ENCODE measurements at regions not wholly inside any gene's neighbourhood (a gene's known extent, or its start where the extent isn't known, plus 50 kb on each side); places are given as distances from the start of the nearest gene placed in this dataset.

DNA sequence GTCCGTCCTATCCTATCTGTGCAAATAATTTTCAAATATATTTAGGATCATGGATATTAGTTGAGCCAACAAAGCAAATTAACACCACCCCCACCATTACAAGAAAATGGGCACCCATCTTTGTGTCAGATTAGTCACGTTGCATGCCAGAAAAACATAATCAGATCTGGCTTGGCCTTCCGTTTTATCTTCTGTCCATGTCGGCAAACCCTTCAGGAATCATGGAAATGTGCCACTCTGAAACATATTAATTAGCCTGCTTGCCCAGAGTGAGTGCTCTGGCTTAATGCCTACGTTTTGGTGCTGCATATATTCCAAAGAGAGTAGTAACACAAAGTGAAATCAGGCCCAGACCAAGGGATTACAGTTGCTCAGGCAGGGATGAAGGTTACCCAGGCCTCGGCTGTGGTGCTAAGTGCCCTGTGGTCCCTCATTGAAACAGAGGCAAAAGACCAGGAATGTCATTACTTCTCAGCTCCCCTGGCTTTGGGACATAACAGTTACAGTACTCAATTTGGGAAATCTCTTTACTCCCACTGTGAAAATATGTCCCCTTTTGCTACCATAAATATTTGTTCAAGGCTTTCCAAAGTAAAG lies 154.0 kb upstream of the LSM8 start:
- no peak for DNase-seq (ENCODE audit: low read depth)

DNA sequence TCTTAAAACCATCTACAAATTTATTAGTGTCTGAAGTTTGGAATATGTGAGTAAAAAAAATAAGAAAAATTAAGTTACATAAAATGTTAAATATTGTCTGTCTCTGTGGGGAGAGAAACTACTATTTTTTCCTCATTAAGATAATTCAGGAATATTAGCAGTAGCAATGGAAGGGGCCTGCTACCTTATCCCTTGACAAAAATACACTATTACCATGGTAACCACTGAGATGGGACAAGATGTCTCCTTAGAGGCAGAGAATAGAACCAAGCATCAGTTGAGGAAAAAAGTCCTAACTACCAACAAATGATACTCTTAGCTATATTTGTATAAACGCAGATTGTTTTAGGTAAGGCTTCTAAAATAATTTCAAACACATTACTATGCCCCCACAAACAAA lies 150.7 kb upstream of the LSM8 start:
- TF ChIP-seq CTCF (conservative IDR thresholded peaks at IDR 0.05; ENCODE audit: control insufficient read depth, insufficient read depth, low read depth, low read length) = no peak
- H3K4me3 ChIP-seq (ENCODE audit: control insufficient read depth, low read depth, low read length) = no peak overlapping the region
- DNase-seq (ENCODE audit: low read depth) = no peak

More for the DNA sequence above, 154.0 kb upstream of the LSM8 start:
- TF ChIP-seq CTCF (conservative IDR thresholded peaks at IDR 0.05; ENCODE audit: control insufficient read depth, insufficient read depth, low read depth, low read length) = no peak
- H3K4me3 ChIP-seq (ENCODE audit: control insufficient read depth, low read depth, low read length) = no peak overlapping the region

GRCh38 chr7:118039963-118040489 lies 143.9 kb upstream of the LSM8 start:
- TF ChIP-seq CTCF (conservative IDR thresholded peaks at IDR 0.05; ENCODE audit: control insufficient read depth, insufficient read depth, low read depth, low read length) = no peak
- no peak overlapping the region for H3K4me3 ChIP-seq (ENCODE audit: control insufficient read depth, low read depth, low read length)
- no peak for DNase-seq (ENCODE audit: low read depth)

- no peak for TF ChIP-seq CTCF (conservative IDR thresholded peaks at IDR 0.05; ENCODE audit: control insufficient read depth, insufficient read depth, low read depth, low read length)
- no peak overlapping the region for H3K4me3 ChIP-seq (ENCODE audit: control insufficient read depth, low read depth, low read length)
- DNase-seq (ENCODE audit: low read depth) = no peak
Measured at GRCh38 chr7:118040562-118040961, 143.4 kb upstream of the LSM8 start.

DNA sequence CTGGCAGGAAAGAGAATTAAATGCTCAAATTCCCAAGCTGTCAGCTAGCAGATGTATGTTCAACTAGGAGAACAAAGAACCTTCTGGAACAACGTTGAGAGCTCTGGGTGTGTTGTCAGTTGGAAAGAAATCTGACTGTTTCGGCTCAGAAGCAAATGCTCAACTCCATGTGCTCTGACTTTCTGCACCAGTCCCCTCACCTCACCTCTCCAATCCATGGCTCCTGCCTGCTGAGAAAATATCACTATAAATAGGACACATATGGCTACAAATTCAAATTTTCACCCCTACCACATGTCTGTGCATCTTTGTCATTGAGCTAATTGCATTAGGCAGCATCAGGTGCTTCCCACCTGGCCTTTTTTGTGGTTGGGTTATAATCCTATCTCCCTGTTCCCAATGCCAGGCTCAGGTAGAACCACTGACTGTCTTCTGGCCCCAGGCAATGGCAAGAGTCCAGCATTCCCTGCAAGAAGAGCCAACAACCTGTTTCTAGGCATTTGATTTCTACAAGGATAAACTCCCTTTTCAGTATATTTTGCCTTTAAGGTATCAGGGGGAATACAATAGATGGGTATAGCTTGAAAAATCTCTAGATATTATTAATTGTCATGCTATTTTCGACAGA lies 142.6 kb upstream of the LSM8 start:
- no peak for TF ChIP-seq CTCF (conservative IDR thresholded peaks at IDR 0.05; ENCODE audit: control insufficient read depth, insufficient read depth, low read depth, low read length)
- no peak overlapping the region for H3K4me3 ChIP-seq (ENCODE audit: control insufficient read depth, low read depth, low read length)
- no peak for DNase-seq (ENCODE audit: low read depth)

- H3K4me3 ChIP-seq (ENCODE audit: control insufficient read depth, low read depth, low read length) = no peak overlapping the region
- no peak for TF ChIP-seq CTCF (conservative IDR thresholded peaks at IDR 0.05; ENCODE audit: control insufficient read depth, insufficient read depth, low read depth, low read length)
- no peak for DNase-seq (ENCODE audit: low read depth)
Measured at GRCh38 chr7:118045629-118046028, 138.3 kb upstream of the LSM8 start.

Measured in fibroblast of mammary gland (primary cell).